Mesothelial cell of epicardium (in vitro differentiated cells): ENCODE measurements at regions not wholly inside any gene's neighbourhood (a gene's known extent, or its start where the extent isn't known, plus 50 kb on each side); places are given as distances from the start of the nearest gene placed in this dataset.

Source experiments
- DNase-seq, 2 experiments: peaks; one replicate each; pipeline ENCODE4 v3.0.0; 2021; ENCODE audit warnings: low spot score in 2 of 2; ENCODE audit not compliant: unreplicated experiment in 2 of 2
- H3K27ac Mint-ChIP-seq: 2 replicates; pipeline ENCODE4 v1.8.0; 2021; ENCODE audit warnings: mixed read lengths
- H3K27me3 Mint-ChIP-seq: 2 replicates; pipeline ENCODE4 v1.8.0; 2021; ENCODE audit warnings: low read depth, mixed read lengths
- H3K36me3 Mint-ChIP-seq: 2 replicates; pipeline ENCODE4 v1.8.0; 2021; ENCODE audit warnings: mixed read lengths
- H3K4me1 Mint-ChIP-seq: 2 replicates; pipeline ENCODE4 v1.8.0; 2021; ENCODE audit warnings: mixed read lengths
- H3K4me3 Mint-ChIP-seq: 2 replicates; pipeline ENCODE4 v1.8.0; 2021; ENCODE audit warnings: mild to moderate bottlenecking, moderate library complexity, mixed read lengths
- H3K9me3 Mint-ChIP-seq: 2 replicates; pipeline ENCODE4 v1.8.0; 2021; ENCODE audit warnings: mixed read lengths
- TF ChIP-seq, protein P1 (sequence below): fragments of 200-600 bp; sonication (generic); IDR thresholded peaks from one replicate; pipeline ENCODE4 v1.5.0; 2021; ENCODE audit warnings: antibody characterized with exemption; ENCODE audit not compliant: unreplicated experiment

GRCh38 chr9:20139763-20140290 is 351.0 kb upstream of the SLC24A2 start:
- DNase-seq = no peak
- Mint-ChIP-seq H3K27ac (no peak overlapping the region), H3K4me1 (peaks cover 9% of the 10 kb centered on the region), H3K36me3 (no peaks in the 10 kb centered on the region), H3K9me3 (no peaks in the 10 kb centered on the region), H3K4me3 (no peak overlapping the region), H3K27me3 (peaks cover 1% of the 10 kb centered on the region)
- TF ChIP-seq, protein P1, sequence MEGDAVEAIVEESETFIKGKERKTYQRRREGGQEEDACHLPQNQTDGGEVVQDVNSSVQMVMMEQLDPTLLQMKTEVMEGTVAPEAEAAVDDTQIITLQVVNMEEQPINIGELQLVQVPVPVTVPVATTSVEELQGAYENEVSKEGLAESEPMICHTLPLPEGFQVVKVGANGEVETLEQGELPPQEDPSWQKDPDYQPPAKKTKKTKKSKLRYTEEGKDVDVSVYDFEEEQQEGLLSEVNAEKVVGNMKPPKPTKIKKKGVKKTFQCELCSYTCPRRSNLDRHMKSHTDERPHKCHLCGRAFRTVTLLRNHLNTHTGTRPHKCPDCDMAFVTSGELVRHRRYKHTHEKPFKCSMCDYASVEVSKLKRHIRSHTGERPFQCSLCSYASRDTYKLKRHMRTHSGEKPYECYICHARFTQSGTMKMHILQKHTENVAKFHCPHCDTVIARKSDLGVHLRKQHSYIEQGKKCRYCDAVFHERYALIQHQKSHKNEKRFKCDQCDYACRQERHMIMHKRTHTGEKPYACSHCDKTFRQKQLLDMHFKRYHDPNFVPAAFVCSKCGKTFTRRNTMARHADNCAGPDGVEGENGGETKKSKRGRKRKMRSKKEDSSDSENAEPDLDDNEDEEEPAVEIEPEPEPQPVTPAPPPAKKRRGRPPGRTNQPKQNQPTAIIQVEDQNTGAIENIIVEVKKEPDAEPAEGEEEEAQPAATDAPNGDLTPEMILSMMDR = no peak

DNA sequence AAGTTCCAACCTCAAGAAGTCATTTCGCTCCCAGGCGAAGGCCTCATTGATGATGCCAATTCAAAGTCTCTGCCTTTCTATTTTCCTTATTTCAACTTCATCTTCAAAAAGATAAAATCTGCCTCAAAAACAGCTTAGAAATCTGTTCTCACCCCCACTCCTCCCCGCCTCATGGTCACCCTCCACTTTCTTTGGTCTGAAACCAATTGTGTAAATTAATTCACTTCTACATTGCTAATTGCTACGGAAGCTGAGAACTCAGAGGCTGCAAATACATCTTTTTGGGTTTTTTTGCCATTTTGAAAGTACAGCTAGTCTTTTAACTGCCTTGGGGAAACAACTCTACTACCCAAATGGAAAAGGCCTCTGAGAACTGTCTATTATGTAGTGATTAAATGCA is 350.0 kb upstream of the SLC24A2 start:
- DNase-seq = no peak
- Mint-ChIP-seq H3K27me3 (no peaks in the 10 kb centered on the region), H3K27ac (no peak overlapping the region), H3K4me3 (no peak overlapping the region), H3K9me3 (no peaks in the 10 kb centered on the region), H3K36me3 (no peaks in the 10 kb centered on the region), H3K4me1 (peaks cover 1% of the 10 kb centered on the region)
- TF ChIP-seq, protein P1 = no peak

- H3K27ac Mint-ChIP-seq = no peak overlapping the region
These were observed 349.3 kb upstream of the SLC24A2 start for GRCh38 chr9:20138116-20138515.

DNA sequence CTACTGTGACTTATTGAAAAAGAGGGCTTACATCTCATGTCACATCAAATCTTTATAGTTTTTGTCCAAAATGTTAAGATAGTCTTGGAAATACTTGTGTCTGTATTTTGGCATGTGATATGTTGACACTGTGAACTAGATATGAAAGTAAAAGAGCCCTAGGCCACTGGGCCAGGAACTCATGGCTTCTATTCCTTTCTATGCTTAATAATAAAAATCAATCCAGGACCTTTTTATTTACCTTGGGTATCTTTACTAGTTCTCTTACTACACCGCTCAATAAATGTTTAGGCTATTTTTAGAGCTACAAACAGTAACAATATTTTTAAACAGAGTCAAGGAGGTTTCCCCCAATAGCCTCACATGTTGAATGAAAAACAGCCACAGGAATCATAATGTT is 348.6 kb upstream of the SLC24A2 start:
- no peak for DNase-seq
- no peaks in the 10 kb centered on the region for H3K36me3 Mint-ChIP-seq
- H3K4me3 Mint-ChIP-seq = no peak overlapping the region
- H3K27me3 Mint-ChIP-seq = no peaks in the 10 kb centered on the region
- no peaks in the 10 kb centered on the region for H3K4me1 Mint-ChIP-seq
- TF ChIP-seq, protein P1 = no peak
- H3K9me3 Mint-ChIP-seq = no peaks in the 10 kb centered on the region
- H3K27ac Mint-ChIP-seq = no peak overlapping the region

More at GRCh38 chr9:20138116-20138515, 349.3 kb upstream of the SLC24A2 start:
- Mint-ChIP-seq H3K27me3 (no peaks in the 10 kb centered on the region), H3K36me3 (no peaks in the 10 kb centered on the region), H3K4me1 (no peaks in the 10 kb centered on the region), H3K4me3 (no peak overlapping the region), H3K9me3 (no peaks in the 10 kb centered on the region)
- TF ChIP-seq, protein P1 = no peak
- DNase-seq = no peak

GRCh38 chr9:20135119-20135697 is 346.4 kb upstream of the SLC24A2 start:
- Mint-ChIP-seq H3K9me3 (no peaks in the 10 kb centered on the region), H3K27me3 (no peaks in the 10 kb centered on the region), H3K36me3 (no peaks in the 10 kb centered on the region), H3K27ac (no peak overlapping the region), H3K4me1 (no peaks in the 10 kb centered on the region), H3K4me3 (no peak overlapping the region)
- TF ChIP-seq, protein P1 = no peak
- no peak for DNase-seq
